ENCODE measurements at regions not wholly inside any gene's neighbourhood (a gene's known extent, or its start where the extent isn't known, plus 50 kb on each side); places are given as distances from the start of the nearest gene placed in this dataset.

DNA sequence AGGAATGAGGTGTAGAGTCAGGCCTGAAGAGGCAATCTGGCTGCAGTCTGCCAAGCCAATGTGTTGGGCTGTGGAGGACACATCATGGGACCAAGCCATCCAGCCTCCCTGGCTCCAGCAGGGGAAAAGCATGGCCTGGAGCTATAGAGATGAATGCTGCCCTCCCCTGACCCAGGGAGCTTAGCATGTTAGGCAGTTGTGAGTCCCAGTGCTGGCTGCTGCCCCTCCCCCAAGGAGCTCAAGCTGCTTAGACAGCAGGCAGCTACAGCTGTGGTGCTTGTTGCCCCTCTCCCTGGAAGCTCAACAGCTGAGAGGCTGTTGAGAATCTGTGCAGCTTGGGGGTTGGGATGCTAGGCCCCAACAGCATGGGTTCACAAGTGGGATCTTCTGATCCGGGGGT lies 85.6 kb upstream of the DNAJC19 start:
- no peak for DNase-seq (ENCODE audit: low read depth)

DNA sequence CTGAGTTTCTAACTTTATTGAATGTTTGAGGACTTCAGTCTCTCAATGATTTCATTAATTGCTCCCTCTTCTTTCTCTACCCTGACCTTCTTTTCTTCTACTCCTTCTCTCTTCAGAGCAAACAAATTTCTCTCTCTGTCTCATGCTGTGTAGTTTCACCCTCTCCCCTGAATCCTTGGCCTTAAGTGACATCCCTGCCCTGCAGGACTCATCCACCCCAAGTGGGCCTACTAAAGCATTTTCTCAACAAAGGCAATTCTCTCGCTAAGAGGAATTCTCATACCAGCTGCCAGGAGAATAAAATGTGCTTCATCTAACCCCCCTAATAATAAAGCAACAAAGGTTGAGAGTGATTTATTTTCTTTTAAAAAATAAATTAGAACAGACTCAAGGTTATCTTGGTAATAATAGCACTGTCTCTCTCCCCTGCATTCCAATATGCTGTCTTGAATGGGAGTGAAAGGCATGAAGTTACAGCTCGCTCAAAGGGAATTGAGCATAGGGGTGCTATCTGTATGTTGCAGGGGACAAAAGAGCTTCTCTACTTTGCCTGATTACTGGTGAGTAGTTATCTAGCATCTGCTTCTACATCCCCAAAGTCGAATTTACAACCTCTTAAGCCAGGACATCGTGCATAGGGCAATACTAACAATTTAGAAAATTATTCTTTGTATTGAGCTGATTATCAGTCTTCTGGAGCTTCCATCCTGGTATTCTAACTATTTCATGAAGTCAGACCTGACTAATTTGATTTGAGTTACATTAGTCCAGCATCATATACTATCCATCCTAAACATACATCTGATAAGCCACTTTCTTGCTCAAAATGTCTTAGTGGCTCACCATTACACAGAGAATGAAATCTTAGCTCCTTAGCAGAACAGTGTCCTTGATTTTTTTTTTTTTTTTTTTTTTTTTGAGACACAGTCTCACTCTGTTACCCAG lies 76.9 kb upstream of the DNAJC19 start:
- DNase-seq (ENCODE audit: low read depth), result no peak

DNA sequence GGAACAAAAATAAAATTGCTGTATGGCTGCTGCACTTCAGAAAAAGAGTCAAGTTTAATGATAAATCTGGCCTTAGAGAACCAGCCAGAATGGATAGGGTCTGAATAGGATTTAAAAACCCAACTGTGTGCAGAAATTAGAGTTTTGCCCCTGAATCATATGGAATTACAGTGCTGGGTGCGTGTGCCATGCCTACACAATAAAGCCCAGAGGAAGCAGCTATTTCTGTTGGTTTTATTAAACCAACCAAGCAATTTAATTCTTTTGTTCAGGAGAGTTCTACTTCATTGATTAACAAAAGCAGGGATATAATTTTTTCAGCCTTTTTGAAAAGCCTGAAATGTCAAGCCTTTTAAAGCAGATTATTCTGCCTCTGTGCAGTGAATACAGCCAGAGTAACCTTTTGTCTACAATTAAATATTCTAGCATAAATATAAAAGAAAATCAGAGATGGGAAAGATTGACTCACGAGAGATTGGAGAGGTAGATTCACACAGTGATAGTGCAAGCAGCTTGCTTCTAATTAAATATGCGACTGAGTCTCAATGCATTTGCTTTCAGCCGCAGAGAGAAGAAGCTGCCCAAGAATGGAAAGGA lies 66.7 kb upstream of the DNAJC19 start:
- DNase-seq (ENCODE audit: low read depth), result no peak

DNA sequence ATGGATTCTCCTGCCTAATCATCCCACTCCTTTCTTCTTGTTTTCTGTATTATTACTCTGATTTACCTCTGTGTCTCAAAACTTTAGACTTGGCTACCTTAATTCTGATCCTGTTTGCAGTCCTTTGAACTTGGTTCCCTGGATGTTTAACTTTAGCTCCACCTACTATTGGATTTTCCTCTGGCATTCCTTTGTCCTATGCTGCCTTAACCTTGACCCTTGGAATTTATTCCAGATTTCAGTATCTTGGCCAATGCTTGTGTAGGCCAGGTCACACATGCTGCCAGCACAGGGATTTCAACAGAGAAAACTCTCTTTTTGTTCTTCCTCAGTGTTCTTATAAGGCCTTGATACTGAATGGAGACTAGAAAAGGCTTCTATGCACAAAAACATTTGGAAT lies 65.0 kb upstream of the DNAJC19 start:
- DNase-seq (ENCODE audit: low read depth), result no peak

DNA sequence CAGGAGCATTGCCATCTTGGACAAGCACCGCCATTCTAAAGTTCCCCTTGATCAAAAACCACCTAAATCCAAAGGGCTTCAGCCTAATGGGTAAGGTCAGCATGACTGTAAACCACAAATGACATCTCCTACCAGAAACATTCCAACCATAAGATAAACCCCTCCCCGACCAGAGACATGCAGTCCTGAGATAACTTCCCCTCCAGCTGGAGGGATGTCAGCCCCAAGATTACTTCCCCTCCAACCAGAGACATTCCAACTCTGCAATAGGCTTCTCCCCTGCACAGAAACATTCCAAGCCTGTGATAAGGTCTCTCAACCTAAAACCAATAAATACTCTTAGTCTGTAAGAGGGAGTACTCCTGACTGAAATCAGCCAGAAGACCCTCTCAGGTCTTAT lies 62.7 kb upstream of the DNAJC19 start:
- DNase-seq (ENCODE audit: low read depth), result peak; percentile 34

DNA sequence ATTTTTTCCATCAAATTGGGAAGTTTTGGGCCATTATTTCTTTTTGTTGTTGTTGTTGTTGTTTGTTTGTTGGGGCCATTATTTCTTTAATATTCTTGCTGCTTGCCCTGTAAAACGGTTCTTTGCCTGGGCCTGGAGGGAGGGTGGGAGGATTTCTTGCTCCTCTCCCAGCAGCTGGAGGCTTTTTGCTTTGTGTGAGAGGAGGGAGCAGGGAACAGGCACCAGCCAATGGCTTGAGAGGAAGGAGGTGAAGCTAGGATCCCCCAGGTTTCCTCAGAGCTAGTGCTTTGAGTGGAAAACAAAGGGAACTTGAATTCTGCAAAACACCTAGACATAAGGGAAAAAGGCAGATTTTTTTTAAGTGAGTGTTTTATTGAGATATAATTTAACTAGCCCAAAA lies 61.2 kb upstream of the DNAJC19 start:
- no peak for DNase-seq (ENCODE audit: low read depth)

DNA sequence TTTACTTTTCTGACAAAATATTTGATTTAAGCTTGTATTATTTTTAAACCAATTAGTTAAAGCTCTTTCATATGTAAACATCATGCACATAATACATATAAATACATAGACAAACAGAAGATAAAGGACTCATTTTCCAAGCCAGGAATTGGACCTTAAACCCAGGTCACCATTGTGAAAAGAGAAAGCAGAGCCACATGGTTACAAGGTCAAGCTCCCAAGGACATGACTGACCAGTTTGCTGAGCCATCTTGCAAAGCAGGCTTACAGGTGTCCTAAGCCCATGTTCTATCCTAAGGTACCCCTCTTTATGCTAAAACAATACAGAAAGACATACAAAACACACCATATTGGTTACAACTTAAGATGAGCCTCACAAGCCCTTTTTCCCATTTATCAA lies 50.5 kb upstream of the DNAJC19 start:
- DNase-seq (ENCODE audit: low read depth), result no peak

Measured in RPMI7951 (cell line).